Epithelial cell of esophagus (primary cell): ENCODE measurements at regions not wholly inside any gene's neighbourhood (a gene's known extent, or its start where the extent isn't known, plus 50 kb on each side); places are given as distances from the start of the nearest gene placed in this dataset.

Experiments
- DNase-seq: peaks from one replicate; pipeline ENCODE4 v3.0.0; 2010; ENCODE audit warnings: low read depth
- H3K4me3 ChIP-seq: 2 replicates; pipeline ENCODE4 v1.5.1; 2011; ENCODE audit warnings: mild to moderate bottlenecking, low read length, control low read depth
- TF ChIP-seq, protein P1 (sequence below): IDR thresholded peaks from 2 replicates; pipeline ENCODE4 v1.5.1; 2011; ENCODE audit warnings: low read depth, mild to moderate bottlenecking, low read length, control low read depth, inconsistent platforms; ENCODE audit not compliant: insufficient read depth; ENCODE audit errors: missing control alignments

DNA sequence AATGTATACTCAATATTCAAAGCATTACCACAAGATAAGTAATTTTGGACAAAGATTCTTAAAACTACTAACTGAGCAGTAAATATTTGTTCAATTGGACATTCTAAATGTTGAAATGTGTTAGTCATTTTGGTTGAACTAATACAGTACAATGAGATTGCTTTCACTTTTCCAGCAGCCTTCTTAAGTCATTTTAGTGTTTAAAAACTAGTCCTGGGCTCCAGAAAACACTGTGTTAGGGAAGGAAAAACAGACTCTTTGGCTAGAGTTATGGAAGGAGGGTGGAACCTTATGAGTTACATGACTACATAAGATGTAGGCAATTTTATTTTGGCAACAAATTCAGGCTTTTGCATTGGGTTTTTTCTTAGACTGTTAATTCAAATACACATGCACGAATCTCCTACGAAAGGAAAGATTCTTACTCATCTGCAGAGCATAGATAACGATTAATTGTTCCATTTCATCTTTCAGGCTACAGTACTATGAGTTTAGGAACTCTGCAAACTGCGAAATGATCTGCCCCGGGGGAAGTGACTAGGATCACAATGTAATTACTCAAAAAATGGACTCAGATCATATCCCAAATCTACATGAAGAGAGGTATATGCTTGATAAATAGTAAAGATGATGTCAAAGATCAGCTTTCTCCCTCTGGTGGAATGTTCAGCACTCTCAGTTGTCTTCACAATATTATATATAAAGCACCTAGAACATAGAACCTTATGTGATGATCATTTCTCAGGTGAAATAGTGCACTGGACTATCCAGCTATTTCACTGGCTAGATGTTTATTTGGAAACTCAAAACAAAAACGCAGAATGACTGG is 492.8 kb upstream of the MDFIC2 start:
- DNase-seq, result peak; percentile 39
- no peak overlapping the region for H3K4me3 ChIP-seq
- TF ChIP-seq, protein P1, sequence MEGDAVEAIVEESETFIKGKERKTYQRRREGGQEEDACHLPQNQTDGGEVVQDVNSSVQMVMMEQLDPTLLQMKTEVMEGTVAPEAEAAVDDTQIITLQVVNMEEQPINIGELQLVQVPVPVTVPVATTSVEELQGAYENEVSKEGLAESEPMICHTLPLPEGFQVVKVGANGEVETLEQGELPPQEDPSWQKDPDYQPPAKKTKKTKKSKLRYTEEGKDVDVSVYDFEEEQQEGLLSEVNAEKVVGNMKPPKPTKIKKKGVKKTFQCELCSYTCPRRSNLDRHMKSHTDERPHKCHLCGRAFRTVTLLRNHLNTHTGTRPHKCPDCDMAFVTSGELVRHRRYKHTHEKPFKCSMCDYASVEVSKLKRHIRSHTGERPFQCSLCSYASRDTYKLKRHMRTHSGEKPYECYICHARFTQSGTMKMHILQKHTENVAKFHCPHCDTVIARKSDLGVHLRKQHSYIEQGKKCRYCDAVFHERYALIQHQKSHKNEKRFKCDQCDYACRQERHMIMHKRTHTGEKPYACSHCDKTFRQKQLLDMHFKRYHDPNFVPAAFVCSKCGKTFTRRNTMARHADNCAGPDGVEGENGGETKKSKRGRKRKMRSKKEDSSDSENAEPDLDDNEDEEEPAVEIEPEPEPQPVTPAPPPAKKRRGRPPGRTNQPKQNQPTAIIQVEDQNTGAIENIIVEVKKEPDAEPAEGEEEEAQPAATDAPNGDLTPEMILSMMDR, result no peak

DNA sequence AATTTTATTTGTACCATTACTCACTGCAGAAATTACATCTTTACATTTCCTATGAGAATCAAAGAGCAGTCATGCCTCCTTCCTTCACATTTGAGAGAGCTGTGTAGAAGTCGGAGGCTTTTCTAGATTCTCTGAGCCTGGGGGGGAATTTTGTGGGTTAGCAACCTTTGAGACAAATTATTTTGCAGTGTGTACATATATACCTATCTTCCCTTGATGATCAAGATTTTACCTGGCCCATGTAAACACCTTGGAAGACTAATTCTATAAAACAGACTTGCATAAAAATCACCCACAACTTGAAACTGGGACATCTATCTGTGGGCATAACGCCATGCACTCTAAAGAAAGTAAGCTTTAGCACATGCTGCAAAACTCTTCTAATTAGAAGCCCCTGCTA is 491.5 kb upstream of the MDFIC2 start:
- no peak for DNase-seq
- TF ChIP-seq, protein P1, result no peak
- no peak overlapping the region for H3K4me3 ChIP-seq

DNA sequence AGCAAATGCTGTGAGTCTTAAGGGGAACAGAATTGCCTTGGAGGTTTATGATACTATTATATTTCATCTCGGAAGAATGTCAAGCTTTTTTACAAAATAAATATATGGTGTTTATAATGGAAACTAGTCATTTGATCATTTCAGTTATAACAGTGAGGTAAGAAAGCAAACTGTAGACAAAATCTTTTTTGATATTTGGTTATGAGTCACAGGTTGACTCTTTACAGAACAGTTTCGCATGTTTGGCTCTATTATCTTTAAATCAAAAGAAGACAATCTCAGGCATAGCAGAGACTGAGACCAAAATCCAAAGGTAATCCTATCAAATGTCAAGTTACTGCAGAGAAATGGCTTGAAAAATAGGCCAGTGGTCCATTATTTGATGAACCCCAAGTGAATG is 490.9 kb upstream of the MDFIC2 start:
- DNase-seq, result no peak
- H3K4me3 ChIP-seq, result no peak overlapping the region
- TF ChIP-seq, protein P1, result no peak

DNA sequence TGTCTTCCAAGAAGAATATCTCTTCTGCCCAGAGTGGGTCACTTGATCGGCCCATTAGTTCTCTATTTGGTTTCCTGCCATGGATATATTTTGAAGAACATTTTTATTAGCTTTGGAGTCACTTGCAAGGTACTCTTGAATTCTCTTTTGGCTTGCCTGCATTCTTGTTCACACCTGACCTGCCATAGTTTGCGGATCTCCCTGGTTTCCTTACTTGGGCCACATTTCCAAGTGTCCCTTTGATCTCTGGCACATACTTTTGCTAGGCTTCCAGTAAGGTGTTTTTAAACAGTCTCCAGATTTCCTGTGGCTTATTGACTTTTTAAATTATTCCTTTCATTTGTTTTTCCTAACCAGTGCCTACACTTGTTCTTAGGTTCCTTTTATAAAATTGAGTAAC is 488.5 kb upstream of the MDFIC2 start:
- DNase-seq, result no peak
- TF ChIP-seq, protein P1, result no peak
- no peak overlapping the region for H3K4me3 ChIP-seq

DNA sequence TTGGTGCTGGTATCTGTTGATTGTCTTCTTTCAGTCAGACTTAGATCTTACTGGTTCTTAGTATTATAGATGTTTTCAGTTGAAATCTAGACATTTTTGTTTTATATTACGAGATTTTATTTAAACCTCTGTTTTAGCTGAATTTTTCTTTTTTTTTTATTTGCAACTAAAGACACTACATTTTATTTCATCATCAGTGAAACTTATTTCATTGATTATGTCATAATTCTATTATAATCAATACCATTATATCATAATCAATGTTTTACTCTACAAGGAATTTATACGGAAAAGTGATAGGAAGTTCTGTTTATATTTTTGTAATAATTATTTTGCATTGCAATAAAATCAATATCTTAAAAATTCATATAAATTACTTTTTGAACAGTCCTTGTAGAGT is 477.4 kb upstream of the MDFIC2 start:
- H3K4me3 ChIP-seq, result no peak overlapping the region
- TF ChIP-seq, protein P1, result no peak
- DNase-seq, result no peak

DNA sequence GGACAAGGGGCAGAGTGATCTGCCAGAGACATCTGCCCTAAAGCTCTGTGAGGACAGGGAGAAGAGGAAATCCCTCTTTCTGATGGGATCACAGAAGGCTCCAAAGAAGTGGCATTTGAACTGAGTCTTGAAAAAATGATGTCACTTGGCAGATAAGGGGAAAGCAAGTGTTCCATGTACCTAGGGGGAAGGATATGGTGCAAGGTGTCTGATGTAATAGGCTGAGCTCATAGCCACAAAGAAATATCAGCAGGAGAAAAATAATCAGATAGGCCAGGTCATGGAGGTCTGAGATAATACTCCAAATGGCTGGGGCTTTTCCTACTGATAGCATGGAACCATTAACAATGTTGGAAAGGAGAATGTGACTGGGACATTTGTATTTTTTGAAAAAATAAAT is 468.4 kb upstream of the MDFIC2 start:
- TF ChIP-seq, protein P1, result no peak
- H3K4me3 ChIP-seq, result no peak overlapping the region
- no peak for DNase-seq

DNA sequence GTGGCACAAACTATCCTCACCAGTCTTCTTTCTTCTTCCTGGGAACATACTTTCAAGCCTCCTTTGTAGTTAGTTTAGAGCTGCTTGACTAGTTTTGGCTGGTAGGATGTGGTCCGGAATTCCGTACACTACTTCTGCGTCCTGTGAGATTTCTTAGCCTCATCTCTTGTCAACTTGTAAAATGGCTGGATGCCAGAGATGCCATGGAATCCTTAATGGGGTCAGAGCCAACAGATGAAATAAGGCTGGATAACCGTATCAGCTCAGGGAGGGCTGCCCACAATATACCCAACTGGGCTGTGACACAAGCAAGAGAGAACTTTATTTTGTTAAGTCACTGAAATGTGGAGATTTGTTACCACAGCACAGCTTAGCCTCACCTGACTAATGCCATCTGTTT is 466.9 kb upstream of the MDFIC2 start:
- TF ChIP-seq, protein P1, result no peak
- no peak for DNase-seq
- H3K4me3 ChIP-seq, result no peak overlapping the region
